NCI-H2029 treated with DMSO at 0.1 percent for 48 hours (cell line): ENCODE measurements at regions not wholly inside any gene's neighbourhood (a gene's known extent, or its start where the extent isn't known, plus 50 kb on each side); places are given as distances from the start of the nearest gene placed in this dataset.
A peak's percentile ranks its signal among the peaks of the same experiment; 100 is the strongest.
"Not testable (repeated sequence)": the region's sequence is repeated elsewhere in the genome, so short reads cannot be mapped to it uniquely, and the experiment has no call there.

ENCODE experiments used
- DNase-seq: peaks from one replicate; lab custom pipeline; 2025; lab: John Stamatoyannopoulos, UW

- DNase-seq, result peak; percentile 85
Observed at GRCh38 chr4:128454281-128454871, 166.8 kb upstream of the PGRMC2 start.

- DNase-seq, result no peak
Observed at GRCh38 chr4:128452415-128452814, 164.8 kb upstream of the PGRMC2 start.

GRCh38 chr4:128451270-128451905, 163.8 kb upstream of the PGRMC2 start:
- DNase-seq, result no peak

- DNase-seq, result no peak
Observed at GRCh38 chr4:128450326-128451120, 162.9 kb upstream of the PGRMC2 start.

- DNase-seq, result no peak
Observed at GRCh38 chr4:128449251-128449650, 161.6 kb upstream of the PGRMC2 start.

GRCh38 chr4:128444544-128445302, 157.1 kb upstream of the PGRMC2 start:
- DNase-seq, result no peak

- no peak for DNase-seq
Observed at GRCh38 chr4:128440923-128441322, 153.3 kb upstream of the PGRMC2 start.

GRCh38 chr4:128437023-128437422, 149.4 kb upstream of the PGRMC2 start:
- not testable (repeated sequence) for DNase-seq

GRCh38 chr4:128429023-128429613, 141.5 kb upstream of the PGRMC2 start:
- DNase-seq, result not testable (repeated sequence)

GRCh38 chr4:128428397-128428796, 140.8 kb upstream of the PGRMC2 start:
- DNase-seq, result no peak

GRCh38 chr4:128427832-128428366, 140.3 kb upstream of the PGRMC2 start:
- DNase-seq, result peak; percentile 50

GRCh38 chr4:128424527-128425497, 137.2 kb upstream of the PGRMC2 start:
- DNase-seq, result no peak

- not testable (repeated sequence) for DNase-seq
Observed at GRCh38 chr4:128422296-128422695, 134.7 kb upstream of the PGRMC2 start.

GRCh38 chr4:128416921-128417320, 129.3 kb upstream of the PGRMC2 start:
- DNase-seq, result no peak

- DNase-seq, result no peak
Observed at GRCh38 chr4:128410037-128410436, 122.4 kb upstream of the PGRMC2 start.

- no peak for DNase-seq
Observed at GRCh38 chr4:128403586-128403985, 116.0 kb upstream of the PGRMC2 start.

GRCh38 chr4:128394778-128395177, 107.2 kb upstream of the PGRMC2 start:
- no peak for DNase-seq

GRCh38 chr4:128393101-128393704, 105.6 kb upstream of the PGRMC2 start:
- no peak for DNase-seq

- no peak for DNase-seq
Observed at GRCh38 chr4:128390475-128390996, 102.9 kb upstream of the PGRMC2 start.

GRCh38 chr4:128388796-128389195, 101.2 kb upstream of the PGRMC2 start:
- no peak for DNase-seq
